Endothelial cell of umbilical vein (primary cell): ENCODE measurements at regions not wholly inside any gene's neighbourhood (a gene's known extent, or its start where the extent isn't known, plus 50 kb on each side); places are given as distances from the start of the nearest gene placed in this dataset.
A peak's percentile ranks its signal among the peaks of the same experiment; 100 is the strongest.

Experiments used
- EZH2 ChIP-seq: IDR thresholded peaks from 2 replicates; pipeline ENCODE4 v1.6.1; 2012; ENCODE audit warnings: borderline replicate concordance, low read depth, mild to moderate bottlenecking, moderate library complexity, low read length, inconsistent platforms; ENCODE audit not compliant: severe bottlenecking
- GATA2 ChIP-seq: IDR thresholded peaks from 2 replicates; pipeline ENCODE4 v1.7.0; 2011; ENCODE audit warnings: low read depth, mild to moderate bottlenecking, moderate library complexity, mixed read lengths, low read length; ENCODE audit not compliant: insufficient read length, insufficient read depth
- JUN ChIP-seq: IDR thresholded peaks from 2 replicates; pipeline ENCODE4 v1.6.1; 2011; ENCODE audit warnings: borderline replicate concordance, low read depth; ENCODE audit not compliant: insufficient read length, insufficient read depth
- MYC ChIP-seq: IDR thresholded peaks from one replicate; pipeline ENCODE4 v1.6.1; 2011; ENCODE audit warnings: mild to moderate bottlenecking, low read depth, low read length
- POLR2A ChIP-seq: IDR thresholded peaks from 2 replicates; pipeline ENCODE4 v1.6.1; 2012; ENCODE audit warnings: low read depth, mild to moderate bottlenecking, control low read depth, low read length
- POLR2AphosphoS5 ChIP-seq: IDR thresholded peaks from 2 replicates; pipeline ENCODE4 v1.6.1; 2012; ENCODE audit warnings: low read depth, mild to moderate bottlenecking, control low read depth, low read length, moderate library complexity; ENCODE audit not compliant: insufficient read depth
- TF ChIP-seq, protein P1 (sequence below), 2 donors: IDR thresholded peaks; 1 replicate in 1 of 2; 2 replicates in 1 of 2; pipeline ENCODE4 v1.5.1; 2011; ENCODE audit warnings: low read length in 2 of 2, mild to moderate bottlenecking in 2 of 2, moderate library complexity in 2 of 2, control low read depth in 1 of 2, inconsistent platforms in 1 of 2, low read depth in 1 of 2; ENCODE audit not compliant: insufficient read depth in 1 of 2; ENCODE audit errors: extremely low read depth in 1 of 2

DNA sequence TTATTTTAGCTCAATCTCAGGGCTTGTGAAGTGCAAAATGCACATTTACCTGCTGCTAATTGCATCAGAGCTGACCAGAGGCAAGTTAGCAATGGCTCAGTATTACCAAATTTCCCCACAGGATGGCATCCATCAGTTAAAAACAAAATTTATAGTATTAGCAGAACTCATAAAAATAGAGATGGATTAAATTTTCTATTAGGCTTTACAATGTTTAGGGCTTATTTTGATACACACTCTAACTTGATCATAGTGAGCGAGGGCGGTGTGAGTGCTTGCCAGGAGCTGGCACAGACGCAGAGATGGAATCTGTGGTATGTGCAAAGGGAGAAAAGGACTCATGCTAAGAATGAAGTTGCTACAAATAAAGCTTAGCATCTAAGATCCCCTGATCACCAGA, 241.0 kb downstream of the NSUN3 start:
- TF ChIP-seq, protein P1, sequence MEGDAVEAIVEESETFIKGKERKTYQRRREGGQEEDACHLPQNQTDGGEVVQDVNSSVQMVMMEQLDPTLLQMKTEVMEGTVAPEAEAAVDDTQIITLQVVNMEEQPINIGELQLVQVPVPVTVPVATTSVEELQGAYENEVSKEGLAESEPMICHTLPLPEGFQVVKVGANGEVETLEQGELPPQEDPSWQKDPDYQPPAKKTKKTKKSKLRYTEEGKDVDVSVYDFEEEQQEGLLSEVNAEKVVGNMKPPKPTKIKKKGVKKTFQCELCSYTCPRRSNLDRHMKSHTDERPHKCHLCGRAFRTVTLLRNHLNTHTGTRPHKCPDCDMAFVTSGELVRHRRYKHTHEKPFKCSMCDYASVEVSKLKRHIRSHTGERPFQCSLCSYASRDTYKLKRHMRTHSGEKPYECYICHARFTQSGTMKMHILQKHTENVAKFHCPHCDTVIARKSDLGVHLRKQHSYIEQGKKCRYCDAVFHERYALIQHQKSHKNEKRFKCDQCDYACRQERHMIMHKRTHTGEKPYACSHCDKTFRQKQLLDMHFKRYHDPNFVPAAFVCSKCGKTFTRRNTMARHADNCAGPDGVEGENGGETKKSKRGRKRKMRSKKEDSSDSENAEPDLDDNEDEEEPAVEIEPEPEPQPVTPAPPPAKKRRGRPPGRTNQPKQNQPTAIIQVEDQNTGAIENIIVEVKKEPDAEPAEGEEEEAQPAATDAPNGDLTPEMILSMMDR (IDR thresholded peaks at IDR 0.05; ENCODE audit: extremely low read depth in 1 of 2, insufficient read depth in 1 of 2, low read depth in 1 of 2, low read length in 2 of 2): peak in 1 of 2 donors; percentile 2
- no peak for TF ChIP-seq EZH2
- no peak for TF ChIP-seq POLR2A
- TF ChIP-seq JUN: no peak
- no peak for TF ChIP-seq GATA2
- TF ChIP-seq MYC: no peak
- no peak for TF ChIP-seq POLR2AphosphoS5
